HG03432 (cell line): ENCODE measurements at regions not wholly inside any gene's neighbourhood (a gene's known extent, or its start where the extent isn't known, plus 50 kb on each side); places are given as distances from the start of the nearest gene placed in this dataset.
"Not testable (repeated sequence)": the region's sequence is repeated elsewhere in the genome, so short reads cannot be mapped to it uniquely, and the experiment has no call there.

Experiments used
- ATAC-seq: cut with Tn5 transposase; IDR thresholded peaks from one replicate; pipeline ENCODE4 v1.9.1; 2021; ENCODE audit warnings: mild to moderate bottlenecking, moderate library complexity; ENCODE audit not compliant: unreplicated experiment

GRCh38 chr1:60251426-60251825, 177.9 kb upstream of the C1orf87 start:
- ATAC-seq = no peak

GRCh38 chr1:60247467-60247866, 173.9 kb upstream of the C1orf87 start:
- ATAC-seq = not testable (repeated sequence)

- ATAC-seq = no peak
Observed at GRCh38 chr1:60245324-60245723, 171.8 kb upstream of the C1orf87 start.

DNA sequence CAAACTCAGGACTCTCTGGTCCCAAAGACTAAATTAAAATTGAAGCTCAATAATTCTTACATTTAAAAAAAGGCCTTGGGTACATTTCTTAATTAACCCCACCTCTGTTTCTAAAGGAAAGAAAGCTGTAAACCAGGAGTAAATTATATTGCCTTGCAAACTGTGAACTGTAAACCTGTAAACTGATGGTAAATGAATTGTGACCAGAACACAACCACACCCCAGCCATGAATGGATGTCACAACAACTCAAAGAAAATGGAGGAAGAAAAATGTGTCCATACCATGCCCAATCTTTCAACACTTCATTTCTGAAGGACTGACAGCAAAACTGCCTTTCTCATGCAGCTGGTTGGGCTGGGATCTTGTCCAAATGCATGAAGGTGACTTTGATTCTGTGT, 171.3 kb upstream of the C1orf87 start:
- no peak for ATAC-seq

- ATAC-seq = no peak
Observed at GRCh38 chr1:60235275-60235674, 161.7 kb upstream of the C1orf87 start.

- no peak for ATAC-seq
Observed at GRCh38 chr1:60234776-60235175, 161.2 kb upstream of the C1orf87 start.

- ATAC-seq = no peak
Observed at GRCh38 chr1:60229821-60230220, 156.3 kb upstream of the C1orf87 start.

- ATAC-seq = no peak
Observed at GRCh38 chr1:60228041-60228491, 154.5 kb upstream of the C1orf87 start.

GRCh38 chr1:60227601-60228000, 154.0 kb upstream of the C1orf87 start:
- no peak for ATAC-seq

DNA sequence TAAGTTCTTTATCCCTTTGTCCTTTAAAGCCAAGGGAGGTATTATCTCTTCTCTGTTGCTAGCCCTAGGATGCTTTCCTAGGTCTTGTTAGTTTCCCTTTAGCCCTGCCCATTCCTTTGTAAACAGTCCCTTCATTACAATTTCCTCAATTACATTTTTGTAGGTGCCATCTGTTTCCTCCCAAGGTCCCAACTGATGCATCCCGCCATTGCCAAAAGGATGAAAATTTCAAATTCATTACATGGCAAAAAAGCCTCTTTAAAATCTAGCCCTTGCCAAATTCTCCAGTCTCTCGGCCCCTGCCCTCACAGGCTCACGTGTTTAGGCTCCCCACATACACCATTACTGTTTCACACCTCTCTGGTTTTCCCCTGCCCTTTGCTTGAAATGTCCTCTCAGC, 151.9 kb upstream of the C1orf87 start:
- no peak for ATAC-seq

GRCh38 chr1:60224523-60224922, 151.0 kb upstream of the C1orf87 start:
- no peak for ATAC-seq

DNA sequence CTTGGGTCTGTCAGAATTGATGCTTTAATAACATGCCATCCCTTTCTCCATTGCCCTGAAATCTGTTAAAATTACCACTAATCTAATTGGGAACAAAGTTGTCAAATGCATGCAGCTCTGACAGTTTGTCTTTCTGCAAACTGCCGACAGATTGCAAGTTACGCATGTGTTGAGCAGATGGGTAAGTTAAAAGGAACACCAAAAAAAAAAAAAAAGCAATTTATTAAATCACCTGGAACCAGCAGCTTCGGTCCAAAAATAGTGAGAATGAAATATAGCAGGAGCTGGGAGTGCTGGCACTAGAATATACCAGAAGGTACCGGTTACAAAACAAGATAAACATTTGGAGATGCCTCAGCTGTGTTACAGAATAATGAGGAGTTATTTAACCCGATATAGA, 149.6 kb upstream of the C1orf87 start:
- no peak for ATAC-seq

GRCh38 chr1:60222360-60223115, 149.0 kb upstream of the C1orf87 start:
- no peak for ATAC-seq

GRCh38 chr1:60213253-60213652, 139.7 kb upstream of the C1orf87 start:
- no peak for ATAC-seq

DNA sequence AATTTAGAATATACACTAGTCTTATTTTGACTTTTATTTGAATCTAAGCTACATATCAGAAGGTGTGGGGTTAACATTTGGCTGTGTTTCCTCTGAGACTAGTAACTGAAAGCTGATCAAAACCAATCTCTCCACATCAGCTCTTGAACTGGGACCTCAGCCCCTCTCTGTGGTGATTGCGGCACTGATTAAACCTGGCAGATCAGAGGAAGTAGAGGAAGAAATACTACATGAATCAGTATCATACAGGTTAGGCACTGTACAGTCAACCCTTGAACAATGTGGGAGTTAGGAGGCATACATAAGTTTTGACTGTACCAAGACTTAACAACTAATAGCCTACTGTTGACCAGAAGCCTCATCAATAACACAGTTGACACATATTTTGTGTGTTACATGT, 122.5 kb upstream of the C1orf87 start:
- ATAC-seq = no peak

DNA sequence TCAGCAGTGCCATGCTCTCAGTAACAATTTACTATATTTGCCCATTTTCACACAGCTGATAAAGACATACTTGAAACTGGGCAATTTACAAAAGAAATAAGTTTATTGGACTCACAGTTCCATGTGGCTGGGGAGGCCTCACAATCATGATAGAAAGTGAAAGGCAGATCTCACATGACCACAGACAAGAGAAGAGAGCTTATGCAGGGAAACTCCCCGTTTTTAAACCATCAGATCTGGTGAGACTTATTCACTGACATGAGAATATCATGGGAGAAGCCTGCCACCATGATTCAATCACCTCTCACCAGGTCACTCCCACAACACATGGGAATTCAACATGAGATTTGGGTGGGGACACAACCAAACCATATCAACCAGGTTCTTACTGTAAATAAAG, 112.1 kb upstream of the C1orf87 start:
- no peak for ATAC-seq

GRCh38 chr1:60184521-60184920, 111.0 kb upstream of the C1orf87 start:
- ATAC-seq = no peak

GRCh38 chr1:60173729-60174505, 100.3 kb upstream of the C1orf87 start:
- ATAC-seq = no peak

DNA sequence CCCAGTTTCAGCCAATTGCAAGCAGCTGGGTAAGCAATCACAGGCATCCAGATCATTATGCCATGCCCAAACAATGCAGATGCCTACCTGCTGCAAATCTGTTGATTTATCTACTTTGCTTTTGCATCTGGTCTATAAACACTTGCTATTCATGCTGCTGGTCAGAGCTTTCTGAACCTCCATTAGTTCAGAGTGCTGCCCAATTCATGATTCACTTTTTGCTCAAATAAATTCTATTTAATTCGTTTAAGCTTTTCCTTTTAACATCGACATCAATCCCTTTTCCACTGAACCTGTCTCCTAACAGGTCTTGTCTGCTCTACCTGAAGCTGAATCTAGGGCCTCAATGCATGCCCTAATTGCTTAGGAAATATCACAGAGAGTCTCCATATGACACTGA, 99.4 kb upstream of the C1orf87 start:
- no peak for ATAC-seq

DNA sequence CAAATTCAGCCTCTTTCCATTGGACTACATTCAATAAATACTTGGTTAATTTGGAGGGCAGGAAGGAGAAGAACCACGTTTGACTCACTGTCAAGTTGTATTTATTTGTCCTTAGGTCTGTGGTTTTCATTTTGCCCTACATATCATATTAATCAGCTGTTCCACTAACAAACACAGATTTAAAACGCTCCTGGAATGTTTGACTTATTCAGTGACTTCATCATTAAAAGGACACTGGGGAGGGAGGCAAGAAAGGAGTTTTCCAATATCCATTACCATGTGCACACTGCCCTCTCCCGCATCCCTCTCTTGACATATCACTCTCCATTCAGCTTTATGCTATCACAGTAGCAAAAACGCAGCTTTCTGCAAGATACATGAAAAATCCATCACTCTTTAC, 98.2 kb upstream of the C1orf87 start:
- ATAC-seq = no peak

- no peak for ATAC-seq
Observed at GRCh38 chr1:60170709-60171108, 97.1 kb upstream of the C1orf87 start.

DNA sequence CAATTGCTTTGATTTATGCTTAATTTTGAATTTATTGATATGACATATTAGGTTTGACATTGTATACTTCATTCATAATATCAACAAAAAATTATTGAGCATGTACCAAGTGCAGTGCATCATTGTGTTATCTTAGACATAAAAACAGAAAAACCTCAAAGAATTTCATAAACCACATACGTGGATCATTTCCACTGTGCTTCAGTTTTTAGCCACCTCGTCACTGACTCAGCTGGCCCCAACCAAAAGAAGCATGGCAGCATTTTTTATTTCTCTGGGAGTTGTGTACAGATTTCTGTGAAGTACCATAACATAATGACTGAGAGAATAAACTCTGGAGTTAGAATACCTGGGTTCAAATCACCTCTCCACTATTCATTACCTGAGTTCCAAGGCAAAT, 95.6 kb upstream of the C1orf87 start:
- no peak for ATAC-seq
